ENCODE measurements at regions not wholly inside any gene's neighbourhood (a gene's known extent, or its start where the extent isn't known, plus 50 kb on each side); places are given as distances from the start of the nearest gene placed in this dataset.

DNA sequence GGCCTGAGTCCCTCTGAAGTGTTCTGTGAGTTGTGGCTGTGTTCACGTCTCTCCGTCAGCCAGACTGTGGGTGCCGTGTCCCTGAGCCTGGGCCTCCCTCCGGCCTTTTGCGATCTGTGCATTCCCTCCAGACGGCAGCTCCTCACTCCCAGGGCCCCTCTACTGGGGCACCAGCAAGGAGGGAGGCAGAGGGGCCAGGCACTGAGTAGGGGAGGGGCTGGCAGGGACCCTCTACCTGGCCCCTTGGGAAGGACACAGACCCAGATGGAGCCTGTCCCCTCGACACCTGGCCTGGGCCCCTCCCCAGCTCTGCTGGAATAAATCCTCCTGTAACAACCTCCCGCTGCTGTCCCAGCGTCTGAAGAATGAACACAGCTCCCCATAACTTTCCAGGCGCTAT lies 110.0 kb upstream of the NKX1-1 start:
- no peak overlapping the region for H3K4me3 ChIP-seq
- FAIRE-seq, result no peak
- ChIA-PET CTCF (no interaction called here), POLR2A (no interaction called here)
- no peak overlapping the region for H3K4me2 ChIP-seq
- 54% methylated on average over 4 of the region's 10 CpGs for WGBS (ENCODE audit: missing lambda C conversion rate)
- TF ChIP-seq FOSB (CRISPR knock-in tag; IDR thresholded peaks at IDR 0.05) (no peak), NFE2L2 (conservative IDR thresholded peaks at IDR 0.05; ENCODE audit: low read length) (no peak), HDAC2 (IDR thresholded peaks at IDR 0.05) (no peak), EHF (CRISPR knock-in tag; IDR thresholded peaks at IDR 0.05) (no peak), ZSCAN20 (CRISPR knock-in tag; IDR thresholded peaks at IDR 0.05) (no peak), MAFK (IDR thresholded peaks at IDR 0.05; ENCODE audit: partially characterized antibody) (no peak), ZFP36 (IDR thresholded peaks at IDR 0.05; ENCODE audit: borderline replicate concordance, partially characterized antibody) (no peak), POLR2A (IDR thresholded peaks at IDR 0.05; ENCODE audit: low read length) (no peak), RAD21 (conservative IDR thresholded peaks at IDR 0.05 in 1 of 2, IDR thresholded peaks at IDR 0.05 in 1 of 2) (no peak), KDM5A (IDR thresholded peaks at IDR 0.05) (no peak), TP53 (CRISPR knock-in tag; IDR thresholded peaks at IDR 0.05) (no peak), SREBF2 (IDR thresholded peaks at IDR 0.05) (no peak), HOXB5 (CRISPR knock-in tag; IDR thresholded peaks at IDR 0.05) (no peak), FOXS1 (CRISPR knock-in tag; IDR thresholded peaks at IDR 0.05) (no peak), HEYL (CRISPR knock-in tag; IDR thresholded peaks at IDR 0.05) (no peak)
- TF ChIP-seq, protein P1, sequence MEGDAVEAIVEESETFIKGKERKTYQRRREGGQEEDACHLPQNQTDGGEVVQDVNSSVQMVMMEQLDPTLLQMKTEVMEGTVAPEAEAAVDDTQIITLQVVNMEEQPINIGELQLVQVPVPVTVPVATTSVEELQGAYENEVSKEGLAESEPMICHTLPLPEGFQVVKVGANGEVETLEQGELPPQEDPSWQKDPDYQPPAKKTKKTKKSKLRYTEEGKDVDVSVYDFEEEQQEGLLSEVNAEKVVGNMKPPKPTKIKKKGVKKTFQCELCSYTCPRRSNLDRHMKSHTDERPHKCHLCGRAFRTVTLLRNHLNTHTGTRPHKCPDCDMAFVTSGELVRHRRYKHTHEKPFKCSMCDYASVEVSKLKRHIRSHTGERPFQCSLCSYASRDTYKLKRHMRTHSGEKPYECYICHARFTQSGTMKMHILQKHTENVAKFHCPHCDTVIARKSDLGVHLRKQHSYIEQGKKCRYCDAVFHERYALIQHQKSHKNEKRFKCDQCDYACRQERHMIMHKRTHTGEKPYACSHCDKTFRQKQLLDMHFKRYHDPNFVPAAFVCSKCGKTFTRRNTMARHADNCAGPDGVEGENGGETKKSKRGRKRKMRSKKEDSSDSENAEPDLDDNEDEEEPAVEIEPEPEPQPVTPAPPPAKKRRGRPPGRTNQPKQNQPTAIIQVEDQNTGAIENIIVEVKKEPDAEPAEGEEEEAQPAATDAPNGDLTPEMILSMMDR (IDR thresholded peaks at IDR 0.05), result no peak
- TF ChIP-seq, protein P2, sequence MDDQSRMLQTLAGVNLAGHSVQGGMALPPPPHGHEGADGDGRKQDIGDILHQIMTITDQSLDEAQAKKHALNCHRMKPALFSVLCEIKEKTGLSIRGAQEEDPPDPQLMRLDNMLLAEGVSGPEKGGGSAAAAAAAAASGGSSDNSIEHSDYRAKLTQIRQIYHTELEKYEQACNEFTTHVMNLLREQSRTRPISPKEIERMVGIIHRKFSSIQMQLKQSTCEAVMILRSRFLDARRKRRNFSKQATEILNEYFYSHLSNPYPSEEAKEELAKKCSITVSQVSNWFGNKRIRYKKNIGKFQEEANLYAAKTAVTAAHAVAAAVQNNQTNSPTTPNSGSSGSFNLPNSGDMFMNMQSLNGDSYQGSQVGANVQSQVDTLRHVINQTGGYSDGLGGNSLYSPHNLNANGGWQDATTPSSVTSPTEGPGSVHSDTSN (IDR thresholded peaks at IDR 0.05), result no peak
- TF ChIP-seq, protein P3, sequence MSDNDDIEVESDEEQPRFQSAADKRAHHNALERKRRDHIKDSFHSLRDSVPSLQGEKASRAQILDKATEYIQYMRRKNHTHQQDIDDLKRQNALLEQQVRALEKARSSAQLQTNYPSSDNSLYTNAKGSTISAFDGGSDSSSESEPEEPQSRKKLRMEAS (IDR thresholded peaks at IDR 0.05), result no peak
- no peak overlapping the region for H3K27ac ChIP-seq
- H3K4me1 ChIP-seq, result no peaks in the 10 kb centered on the region
- no peak for ATAC-seq
- no peaks in the 10 kb centered on the region for H3K9me3 ChIP-seq
- no peak for DNase-seq (ENCODE audit: low read depth in 1 of 2, low spot score in 1 of 2)

DNA sequence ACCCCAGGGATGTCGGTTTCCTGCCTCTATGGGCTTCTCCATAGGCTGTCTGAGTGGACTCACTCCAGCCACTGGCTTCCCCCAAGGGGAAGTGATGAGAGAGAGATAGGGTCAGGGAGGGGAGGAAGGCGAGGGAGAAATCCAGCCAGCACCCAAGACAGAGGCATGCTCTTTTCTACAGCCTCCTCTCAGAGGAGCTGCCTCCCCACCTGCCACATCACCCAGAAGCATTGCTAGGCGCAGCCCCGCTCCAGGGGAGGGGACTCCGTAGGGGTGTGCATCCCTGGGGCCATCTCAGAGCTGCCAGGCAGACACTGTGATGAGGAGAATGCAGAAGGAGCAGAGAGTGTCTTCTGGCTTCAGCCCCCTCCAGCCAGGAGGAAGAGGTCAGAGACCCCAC lies 109.5 kb upstream of the NKX1-1 start:
- POLR2A ChIA-PET, result no interaction called here
- CTCF ChIA-PET, result no interaction called here
- Histone ChIP-seq H3K9me3 (no peaks in the 10 kb centered on the region), H3K27ac (no peak overlapping the region), H3K4me3 (no peak overlapping the region), H3K4me2 (no peak overlapping the region), H3K4me1 (no peaks in the 10 kb centered on the region)
- DNase-seq (ENCODE audit: low read depth in 1 of 2, low spot score in 1 of 2) (no peak), FAIRE-seq (no peak), ATAC-seq (no peak)
- TF ChIP-seq ZFP36 (IDR thresholded peaks at IDR 0.05; ENCODE audit: borderline replicate concordance, partially characterized antibody) (no peak), CEBPB (IDR thresholded peaks at IDR 0.05) (no peak), EHMT2 (IDR thresholded peaks at IDR 0.05; ENCODE audit: low read depth) (no peak), CHD4 (IDR thresholded peaks at IDR 0.05; ENCODE audit: borderline replicate concordance) (no peak), MAFK (IDR thresholded peaks at IDR 0.05; ENCODE audit: partially characterized antibody) (no peak), SMC3 (IDR thresholded peaks at IDR 0.05) (no peak), FOSB (CRISPR knock-in tag; IDR thresholded peaks at IDR 0.05) (no peak), POLR2A (IDR thresholded peaks at IDR 0.05; ENCODE audit: low read length) (no peak)
- TF ChIP-seq, protein P4, sequence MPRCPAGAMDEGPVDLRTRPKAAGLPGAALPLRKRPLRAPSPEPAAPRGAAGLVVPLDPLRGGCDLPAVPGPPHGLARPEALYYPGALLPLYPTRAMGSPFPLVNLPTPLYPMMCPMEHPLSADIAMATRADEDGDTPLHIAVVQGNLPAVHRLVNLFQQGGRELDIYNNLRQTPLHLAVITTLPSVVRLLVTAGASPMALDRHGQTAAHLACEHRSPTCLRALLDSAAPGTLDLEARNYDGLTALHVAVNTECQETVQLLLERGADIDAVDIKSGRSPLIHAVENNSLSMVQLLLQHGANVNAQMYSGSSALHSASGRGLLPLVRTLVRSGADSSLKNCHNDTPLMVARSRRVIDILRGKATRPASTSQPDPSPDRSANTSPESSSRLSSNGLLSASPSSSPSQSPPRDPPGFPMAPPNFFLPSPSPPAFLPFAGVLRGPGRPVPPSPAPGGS (IDR thresholded peaks at IDR 0.05), result no peak
- TF ChIP-seq, protein P5, sequence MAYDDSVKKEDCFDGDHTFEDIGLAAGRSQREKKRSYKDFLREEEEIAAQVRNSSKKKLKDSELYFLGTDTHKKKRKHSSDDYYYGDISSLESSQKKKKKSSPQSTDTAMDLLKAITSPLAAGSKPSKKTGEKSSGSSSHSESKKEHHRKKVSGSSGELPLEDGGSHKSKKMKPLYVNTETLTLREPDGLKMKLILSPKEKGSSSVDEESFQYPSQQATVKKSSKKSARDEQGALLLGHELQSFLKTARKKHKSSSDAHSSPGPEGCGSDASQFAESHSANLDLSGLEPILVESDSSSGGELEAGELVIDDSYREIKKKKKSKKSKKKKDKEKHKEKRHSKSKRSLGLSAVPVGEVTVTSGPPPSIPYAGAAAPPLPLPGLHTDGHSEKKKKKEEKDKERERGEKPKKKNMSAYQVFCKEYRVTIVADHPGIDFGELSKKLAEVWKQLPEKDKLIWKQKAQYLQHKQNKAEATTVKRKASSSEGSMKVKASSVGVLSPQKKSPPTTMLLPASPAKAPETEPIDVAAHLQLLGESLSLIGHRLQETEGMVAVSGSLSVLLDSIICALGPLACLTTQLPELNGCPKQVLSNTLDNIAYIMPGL (CRISPR knock-in tag; IDR thresholded peaks at IDR 0.05; ENCODE audit: borderline replicate concordance), result no peak
- WGBS (ENCODE audit: missing lambda C conversion rate), result 20% methylated on average over 1 of the region's 5 CpGs

All from A549 (cell line).